ENCODE measurements at regions not wholly inside any gene's neighbourhood (a gene's known extent, or its start where the extent isn't known, plus 50 kb on each side); places are given as distances from the start of the nearest gene placed in this dataset.

- Histone ChIP-seq H2AFZ (ENCODE audit: low read depth, low read length) (no peak overlapping the region), H3K9ac (ENCODE audit: low read length) (no peak overlapping the region), H3K27ac (ENCODE audit: low read length) (no peak overlapping the region), H4K20me1 (ENCODE audit: insufficient read depth, low read length) (no peaks in the 10 kb centered on the region), H3K36me3 (replicated peaks; ENCODE audit: low read depth, low read length) (no peaks in the 10 kb centered on the region), H3K79me2 (ENCODE audit: low read length) (no peaks in the 10 kb centered on the region), H3K9me3 (ENCODE audit: insufficient read depth, low read length) (no peaks in the 10 kb centered on the region), H3K4me1 (ENCODE audit: low read length) (peaks cover 7% of the 10 kb centered on the region), H3K4me3 (ENCODE audit: low read length) (no peak overlapping the region), H3K27me3 (ENCODE audit: low read depth, low read length) (peaks cover 30% of the 10 kb centered on the region), H3K4me2 (ENCODE audit: low read length) (no peak overlapping the region)
- no peak for TF ChIP-seq EZH2phosphoT487 (IDR thresholded peaks at IDR 0.05; ENCODE audit: low read depth)
- no peak for TF ChIP-seq CTCF (IDR thresholded peaks at IDR 0.05; ENCODE audit: low read depth, low read length)
These were observed 283.8 kb upstream of the DMRT1 start for GRCh38 chr9:557601-558201.

GRCh38 chr9:561427-561826 is 280.1 kb upstream of the DMRT1 start:
- no peaks in the 10 kb centered on the region for H3K9me3 ChIP-seq (ENCODE audit: insufficient read depth, low read length)
- TF ChIP-seq CTCF (IDR thresholded peaks at IDR 0.05; ENCODE audit: low read depth, low read length) (no peak), EZH2phosphoT487 (IDR thresholded peaks at IDR 0.05; ENCODE audit: low read depth) (no peak)
- H3K9ac ChIP-seq (ENCODE audit: low read length) = no peak overlapping the region
- H3K27ac ChIP-seq (ENCODE audit: low read length) = no peak overlapping the region
- no peak overlapping the region for H2AFZ ChIP-seq (ENCODE audit: low read depth, low read length)
- H4K20me1 ChIP-seq (ENCODE audit: insufficient read depth, low read length) = no peaks in the 10 kb centered on the region
- peaks cover 4% of the 10 kb centered on the region for H3K4me1 ChIP-seq (ENCODE audit: low read length)
- peaks cover 28% of the 10 kb centered on the region for H3K27me3 ChIP-seq (ENCODE audit: low read depth, low read length)
- no peaks in the 10 kb centered on the region for H3K79me2 ChIP-seq (ENCODE audit: low read length)
- H3K4me2 ChIP-seq (ENCODE audit: low read length) = no peak overlapping the region
- H3K4me3 ChIP-seq (ENCODE audit: low read length) = no peak overlapping the region
- no peaks in the 10 kb centered on the region for H3K36me3 ChIP-seq (replicated peaks; ENCODE audit: low read depth, low read length)

DNA sequence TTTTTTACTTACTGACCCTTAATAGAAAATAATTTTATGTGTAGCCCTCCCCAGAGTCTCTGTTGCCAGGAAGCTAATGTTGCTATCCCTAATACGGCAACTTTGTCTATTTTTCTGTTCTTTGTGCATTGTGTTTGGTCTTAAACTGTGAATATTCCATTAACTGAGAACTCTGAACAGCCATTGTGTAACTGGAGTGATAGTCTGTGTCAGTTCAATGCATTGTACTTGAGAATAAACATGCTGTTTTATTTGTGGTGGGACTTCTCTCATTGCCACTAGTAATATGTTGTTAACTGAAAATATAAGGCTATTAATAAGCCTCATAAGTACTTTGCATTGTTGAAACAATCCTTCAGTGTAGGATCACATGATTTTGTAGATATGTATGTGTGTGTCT is 278.3 kb upstream of the DMRT1 start:
- no peak overlapping the region for H3K4me3 ChIP-seq (ENCODE audit: low read length)
- H3K9me3 ChIP-seq (ENCODE audit: insufficient read depth, low read length) = no peaks in the 10 kb centered on the region
- H3K9ac ChIP-seq (ENCODE audit: low read length) = no peak overlapping the region
- no peaks in the 10 kb centered on the region for H3K36me3 ChIP-seq (replicated peaks; ENCODE audit: low read depth, low read length)
- no peaks in the 10 kb centered on the region for H4K20me1 ChIP-seq (ENCODE audit: insufficient read depth, low read length)
- peaks cover 24% of the 10 kb centered on the region for H3K27me3 ChIP-seq (ENCODE audit: low read depth, low read length)
- peaks cover 13% of the 10 kb centered on the region for H3K4me1 ChIP-seq (ENCODE audit: low read length)
- H3K27ac ChIP-seq (ENCODE audit: low read length) = no peak overlapping the region
- no peak overlapping the region for H3K4me2 ChIP-seq (ENCODE audit: low read length)
- no peaks in the 10 kb centered on the region for H3K79me2 ChIP-seq (ENCODE audit: low read length)
- H2AFZ ChIP-seq (ENCODE audit: low read depth, low read length) = no peak overlapping the region
- TF ChIP-seq CTCF (IDR thresholded peaks at IDR 0.05; ENCODE audit: low read depth, low read length) (no peak), EZH2phosphoT487 (IDR thresholded peaks at IDR 0.05; ENCODE audit: low read depth) (no peak)

GRCh38 chr9:565528-565927 is 276.0 kb upstream of the DMRT1 start:
- Histone ChIP-seq H3K27me3 (ENCODE audit: low read depth, low read length) (peaks cover 11% of the 10 kb centered on the region), H3K36me3 (replicated peaks; ENCODE audit: low read depth, low read length) (no peaks in the 10 kb centered on the region), H3K79me2 (ENCODE audit: low read length) (no peaks in the 10 kb centered on the region), H2AFZ (ENCODE audit: low read depth, low read length) (no peak overlapping the region), H3K9me3 (ENCODE audit: insufficient read depth, low read length) (no peaks in the 10 kb centered on the region), H3K4me1 (ENCODE audit: low read length) (peaks cover 13% of the 10 kb centered on the region), H3K4me2 (ENCODE audit: low read length) (no peak overlapping the region), H3K4me3 (ENCODE audit: low read length) (no peak overlapping the region), H3K27ac (ENCODE audit: low read length) (no peak overlapping the region), H4K20me1 (ENCODE audit: insufficient read depth, low read length) (no peaks in the 10 kb centered on the region), H3K9ac (ENCODE audit: low read length) (no peak overlapping the region)
- TF ChIP-seq EZH2phosphoT487 (IDR thresholded peaks at IDR 0.05; ENCODE audit: low read depth) (no peak), CTCF (IDR thresholded peaks at IDR 0.05; ENCODE audit: low read depth, low read length) (no peak)

Data from OCI-LY3 (cell line).